CD4-positive, alpha-beta T cell (primary cell): ENCODE measurements at regions not wholly inside any gene's neighbourhood (a gene's known extent, or its start where the extent isn't known, plus 50 kb on each side); places are given as distances from the start of the nearest gene placed in this dataset.

Experiments used
- ATAC-seq: fragments of 200-7000 bp; cut with Tn5 transposase; one replicate; pipeline ENCODE4 v1.10.0; 2022; ENCODE audit warnings: mild to moderate bottlenecking; ENCODE audit not compliant: poor library complexity
- CTCF ChIA-PET: fragments of 350-600 bp; sonication (Branson Sonifier 250); formaldehyde crosslinking; loops from one replicate; lab custom pipeline; 2021; ENCODE audit warnings: antibody characterized with exemption, inconsistent platforms; lab: Charles Lee
- POLR2A ChIA-PET: fragments of 350-600 bp; sonication (Branson Sonifier 250); formaldehyde crosslinking; loops from one replicate; lab custom pipeline; 2021; ENCODE audit warnings: antibody characterized with exemption, inconsistent platforms; lab: Charles Lee
- DNase-seq, 14 experiments: peaks; one replicate each; pipeline ENCODE4 v3.0.0-alpha.2; 2013 to 2020; ENCODE audit warnings: mixed read lengths in 2 of 14
- H3K27ac ChIP-seq, 2 donors: one replicate each; pipeline versions ENCODE4 v1.5.1 to v1.7.0; 2013; ENCODE audit warnings: low read length in 2 of 2, low read depth in 1 of 2, mild to moderate bottlenecking in 1 of 2
- H3K27me3 ChIP-seq, 2 experiments: 1 replicate in 1 of 2; 2 replicates in 1 of 2; pipeline versions ENCODE4 v1.6.1 to v1.7.0; 2013; ENCODE audit warnings: low read length in 2 of 2, control low read depth in 1 of 2, mild to moderate bottlenecking in 1 of 2, moderate library complexity in 1 of 2; ENCODE audit not compliant: insufficient read depth in 2 of 2, control insufficient read depth in 1 of 2
- H3K36me3 ChIP-seq: one replicate; pipeline ENCODE4 v1.6.1; 2013; ENCODE audit warnings: low read length, control low read depth; ENCODE audit not compliant: insufficient read depth
- H3K4me1 ChIP-seq: one replicate; pipeline ENCODE4 v1.6.1; 2013; ENCODE audit warnings: low read length, control low read depth; ENCODE audit not compliant: insufficient read depth
- H3K4me3 ChIP-seq: one replicate; pipeline ENCODE4 v1.5.1; 2013; ENCODE audit warnings: mild to moderate bottlenecking, low read length, moderate library complexity
- H3K9me3 ChIP-seq, 2 experiments: 1 replicate in 1 of 2; 2 replicates in 1 of 2; pipeline versions ENCODE4 v1.6.1 to v1.7.0; 2013; ENCODE audit warnings: low read length in 2 of 2, mild to moderate bottlenecking in 2 of 2, control low read depth in 1 of 2, moderate library complexity in 1 of 2; ENCODE audit not compliant: control insufficient read depth in 1 of 2, insufficient read depth in 1 of 2
- H3K27ac Mint-ChIP-seq: one replicate; pipeline ENCODE4 v1.8.0; 2020; ENCODE audit warnings: mixed read lengths
- H3K27me3 Mint-ChIP-seq: one replicate; pipeline ENCODE4 v1.8.0; 2021; ENCODE audit warnings: mixed read lengths
- H3K36me3 Mint-ChIP-seq: one replicate; pipeline ENCODE4 v1.8.0; 2021; ENCODE audit warnings: low read depth, mixed read lengths
- H3K4me1 Mint-ChIP-seq: one replicate; pipeline ENCODE4 v1.8.0; 2021; ENCODE audit warnings: low read depth, mixed read lengths
- H3K4me3 Mint-ChIP-seq: one replicate; pipeline ENCODE4 v1.8.0; 2020; ENCODE audit warnings: mild to moderate bottlenecking, mixed read lengths
- H3K9me3 Mint-ChIP-seq: one replicate; pipeline ENCODE4 v1.8.0; 2020; ENCODE audit warnings: mixed read lengths
- intact Hi-C, 2 experiments: fragments of 100-400 bp; cut with DNase I in 1 of 2; cut with micrococcal nuclease in 1 of 2; formaldehyde crosslinking; loops; one replicate each; pipeline versions ENCODE4 v1.15.1 to v1.9.0; 2023 to 2025; cut with DNase I, micrococcal nuclease
- TF ChIP-seq, protein P1 (sequence below): fragments of 200-600 bp; IDR thresholded peaks from one replicate; pipeline ENCODE4 v1.8.0; 2022; ENCODE audit warnings: antibody characterized with exemption, mild to moderate bottlenecking

DNA sequence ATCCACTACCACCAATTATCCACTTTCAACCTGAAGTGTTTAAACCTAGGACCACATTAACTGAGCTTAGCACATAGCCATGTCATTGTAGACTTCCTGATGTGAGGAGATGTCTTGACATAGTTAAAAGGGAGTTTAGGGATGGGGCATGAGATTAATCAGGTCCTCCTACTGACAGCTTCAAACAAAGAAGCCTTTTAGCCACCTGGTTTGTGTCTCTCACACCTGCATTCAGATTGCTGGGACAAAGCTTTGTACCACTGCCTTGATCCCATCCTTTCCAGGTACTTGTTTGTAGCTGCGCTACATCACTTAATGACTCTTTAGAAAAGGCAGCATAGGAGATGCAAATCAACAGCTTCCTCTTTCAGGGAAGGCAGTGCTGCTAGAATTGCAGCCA lies 340.7 kb upstream of the DDHD1 start:
- DNase-seq (no peak), ATAC-seq (no peak)
- Histone ChIP-seq H3K4me1 (no peaks in the 10 kb centered on the region), H3K27me3 (no peaks in the 10 kb centered on the region), H3K4me3 (no peak overlapping the region), H3K9me3 (no peaks in the 10 kb centered on the region), H3K27ac (no peak overlapping the region), H3K36me3 (no peaks in the 10 kb centered on the region)
- TF ChIP-seq, protein P1, sequence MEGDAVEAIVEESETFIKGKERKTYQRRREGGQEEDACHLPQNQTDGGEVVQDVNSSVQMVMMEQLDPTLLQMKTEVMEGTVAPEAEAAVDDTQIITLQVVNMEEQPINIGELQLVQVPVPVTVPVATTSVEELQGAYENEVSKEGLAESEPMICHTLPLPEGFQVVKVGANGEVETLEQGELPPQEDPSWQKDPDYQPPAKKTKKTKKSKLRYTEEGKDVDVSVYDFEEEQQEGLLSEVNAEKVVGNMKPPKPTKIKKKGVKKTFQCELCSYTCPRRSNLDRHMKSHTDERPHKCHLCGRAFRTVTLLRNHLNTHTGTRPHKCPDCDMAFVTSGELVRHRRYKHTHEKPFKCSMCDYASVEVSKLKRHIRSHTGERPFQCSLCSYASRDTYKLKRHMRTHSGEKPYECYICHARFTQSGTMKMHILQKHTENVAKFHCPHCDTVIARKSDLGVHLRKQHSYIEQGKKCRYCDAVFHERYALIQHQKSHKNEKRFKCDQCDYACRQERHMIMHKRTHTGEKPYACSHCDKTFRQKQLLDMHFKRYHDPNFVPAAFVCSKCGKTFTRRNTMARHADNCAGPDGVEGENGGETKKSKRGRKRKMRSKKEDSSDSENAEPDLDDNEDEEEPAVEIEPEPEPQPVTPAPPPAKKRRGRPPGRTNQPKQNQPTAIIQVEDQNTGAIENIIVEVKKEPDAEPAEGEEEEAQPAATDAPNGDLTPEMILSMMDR: no peak
- CTCF ChIA-PET: interaction anchor here (0.6 kb wide), 1 partner anchor 11 kb away, joined by 3 read pairs; no protein-coding TSS in a partner anchor
- no peaks in the 10 kb centered on the region for H3K4me1 Mint-ChIP-seq
- H3K27ac Mint-ChIP-seq: no peak overlapping the region
- no peaks in the 10 kb centered on the region for H3K36me3 Mint-ChIP-seq
- H3K9me3 Mint-ChIP-seq: peaks cover 4% of the 10 kb centered on the region
- H3K27me3 Mint-ChIP-seq: no peaks in the 10 kb centered on the region
- H3K4me3 Mint-ChIP-seq: no peak overlapping the region
- POLR2A ChIA-PET: no interaction called here
- intact Hi-C loops: no loop called here

DNA sequence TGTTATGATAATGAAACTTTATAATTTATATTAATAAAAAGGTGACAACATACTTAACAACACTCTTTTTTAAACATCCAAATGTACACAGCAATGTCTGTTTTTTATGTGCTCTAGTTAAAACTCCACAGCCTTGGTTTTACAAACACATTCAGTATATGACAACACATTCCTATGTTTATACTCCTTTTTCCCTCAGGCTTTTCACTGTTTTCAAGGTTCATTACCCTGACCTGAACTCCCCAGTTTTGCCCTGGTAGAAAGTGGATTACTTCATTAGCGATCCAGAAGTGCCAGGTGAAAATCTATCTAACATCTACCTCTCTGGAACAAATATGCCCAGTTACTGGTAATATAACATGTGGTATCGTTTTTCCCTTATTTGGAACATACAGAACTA lies 340.2 kb upstream of the DDHD1 start:
- H3K36me3 Mint-ChIP-seq: no peaks in the 10 kb centered on the region
- no peaks in the 10 kb centered on the region for H3K27me3 Mint-ChIP-seq
- DNase-seq (no peak), ATAC-seq (no peak)
- ChIA-PET CTCF (no interaction called here), POLR2A (no interaction called here)
- Histone ChIP-seq H3K4me1 (no peaks in the 10 kb centered on the region), H3K27me3 (no peaks in the 10 kb centered on the region), H3K27ac (no peak overlapping the region), H3K36me3 (no peaks in the 10 kb centered on the region), H3K4me3 (no peak overlapping the region), H3K9me3 (no peaks in the 10 kb centered on the region)
- intact Hi-C loops: no loop called here
- no peak overlapping the region for H3K27ac Mint-ChIP-seq
- TF ChIP-seq, protein P1: no peak
- H3K4me3 Mint-ChIP-seq: no peak overlapping the region
- peaks cover 2% of the 10 kb centered on the region for H3K9me3 Mint-ChIP-seq
- H3K4me1 Mint-ChIP-seq: no peaks in the 10 kb centered on the region

DNA sequence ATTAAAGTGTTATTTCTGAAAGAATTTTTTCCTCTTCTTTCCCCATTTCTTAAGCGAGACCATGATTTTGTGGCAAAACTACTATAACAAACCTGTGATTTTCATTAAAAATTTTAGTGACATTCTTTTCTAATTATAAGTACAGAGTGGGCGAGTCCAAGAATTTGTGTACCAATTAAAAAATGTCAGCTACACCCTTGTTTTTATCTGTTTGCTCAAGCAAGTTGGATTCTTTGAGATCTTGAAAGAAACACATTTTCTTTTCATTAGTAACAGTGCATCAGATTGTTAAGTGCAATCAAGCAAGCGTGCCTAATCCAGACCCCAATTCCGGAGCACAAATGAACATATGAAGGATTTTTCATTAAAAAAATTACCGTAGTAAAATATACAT lies 338.8 kb upstream of the DDHD1 start:
- CTCF ChIA-PET: no interaction called here
- H3K27ac ChIP-seq: no peak overlapping the region
- H3K9me3 Mint-ChIP-seq: peaks cover 2% of the 10 kb centered on the region
- no peaks in the 10 kb centered on the region for H3K27me3 ChIP-seq
- H3K36me3 ChIP-seq: no peaks in the 10 kb centered on the region
- H3K9me3 ChIP-seq: no peaks in the 10 kb centered on the region
- no peak for ATAC-seq
- H3K4me1 Mint-ChIP-seq: no peaks in the 10 kb centered on the region
- intact Hi-C loops: no loop called here
- no peak overlapping the region for H3K4me3 ChIP-seq
- no peaks in the 10 kb centered on the region for H3K36me3 Mint-ChIP-seq
- no peak overlapping the region for H3K4me3 Mint-ChIP-seq
- no peaks in the 10 kb centered on the region for H3K27me3 Mint-ChIP-seq
- TF ChIP-seq, protein P1: no peak
- no peaks in the 10 kb centered on the region for H3K4me1 ChIP-seq
- DNase-seq: no peak
- H3K27ac Mint-ChIP-seq: no peak overlapping the region
- POLR2A ChIA-PET: no interaction called here
